DOHH2 (cell line): ENCODE measurements at regions not wholly inside any gene's neighbourhood (a gene's known extent, or its start where the extent isn't known, plus 50 kb on each side); places are given as distances from the start of the nearest gene placed in this dataset.

Source experiments
- H3F3A ChIP-seq: fragments of 200-600 bp; sonication (generic), shearing (Covaris generic); 2 replicates; pipeline ENCODE4 v1.6.0; 2016; ENCODE audit warnings: antibody characterized with exemption, mild to moderate bottlenecking; ENCODE audit not compliant: control insufficient read depth, insufficient read depth
- H3K27ac ChIP-seq: fragments of 200-600 bp; sonication (generic); 2 replicates; pipeline ENCODE4 v1.5.1; 2014; ENCODE audit warnings: low read depth, mild to moderate bottlenecking, low read length, moderate library complexity
- H3K27me3 ChIP-seq: fragments of 200-600 bp; sonication (generic); 2 replicates; pipeline ENCODE4 v1.6.1; 2014; ENCODE audit warnings: mild to moderate bottlenecking, low read length, mixed read lengths; ENCODE audit not compliant: control insufficient read depth
- H3K36me3 ChIP-seq: fragments of 200-600 bp; sonication (generic); 2 replicates; pipeline ENCODE4 v1.6.1; 2014; ENCODE audit warnings: mild to moderate bottlenecking, low read length, moderate library complexity, mixed read lengths; ENCODE audit not compliant: control insufficient read depth
- H3K4me1 ChIP-seq: fragments of 200-600 bp; sonication (generic); 2 replicates; pipeline ENCODE4 v1.6.1; 2014; ENCODE audit warnings: mild to moderate bottlenecking, low read length, mixed read lengths; ENCODE audit not compliant: control insufficient read depth
- H3K4me2 ChIP-seq: fragments of 200-600 bp; sonication (generic); 2 replicates; pipeline ENCODE4 v1.6.0; 2014; ENCODE audit warnings: mild to moderate bottlenecking, low read length, moderate library complexity
- H3K4me3 ChIP-seq: fragments of 200-600 bp; sonication (generic); 2 replicates; pipeline ENCODE4 v1.5.1; 2014; ENCODE audit warnings: mild to moderate bottlenecking, low read length, mixed read lengths
- H3K79me2 ChIP-seq: fragments of 200-600 bp; sonication (generic); 2 replicates; pipeline ENCODE4 v1.6.1; 2014; ENCODE audit warnings: mild to moderate bottlenecking, low read length, mixed read lengths; ENCODE audit not compliant: control insufficient read depth
- H3K9me2 ChIP-seq: fragments of 200-600 bp; sonication (generic); replicated peaks from 2 replicates; pipeline ENCODE4 v1.6.1; 2014; ENCODE audit warnings: mild to moderate bottlenecking, low read length, mixed read lengths; ENCODE audit not compliant: control insufficient read depth
- H3K9me3 ChIP-seq: fragments of 200-600 bp; sonication (generic); 2 replicates; pipeline ENCODE4 v1.6.1; 2014; ENCODE audit warnings: antibody characterized with exemption, low read length, mixed read lengths; ENCODE audit not compliant: control insufficient read depth, insufficient read depth
- H4K20me1 ChIP-seq: fragments of 200-600 bp; sonication (generic); 2 replicates; pipeline ENCODE4 v1.6.0; 2014; ENCODE audit warnings: low read depth, mild to moderate bottlenecking, antibody characterized with exemption, low read length, moderate library complexity; ENCODE audit not compliant: control insufficient read depth, insufficient read depth
- CTCF ChIP-seq: fragments of 200-600 bp; sonication (generic); IDR thresholded peaks from one replicate; pipeline ENCODE4 v1.5.1; 2014; ENCODE audit warnings: antibody characterized with exemption, mild to moderate bottlenecking, low read depth, low read length; ENCODE audit not compliant: poor library complexity, severe bottlenecking
- EZH2phosphoT487 ChIP-seq: fragments of 200-600 bp; sonication (generic); IDR thresholded peaks from 2 replicates; pipeline ENCODE4 v1.6.1; 2017; ENCODE audit warnings: borderline replicate concordance, mild to moderate bottlenecking, antibody characterized with exemption, low read length, moderate library complexity, mixed read lengths

- peaks cover 54% of the 10 kb centered on the region for H3K4me1 ChIP-seq
- 0 out of 2 replicates have a peak, but pooled peaks cover 3% of the 10 kb centered on the region for H3F3A ChIP-seq
- no peaks in the 10 kb centered on the region for H3K36me3 ChIP-seq
- no peaks in the 10 kb centered on the region for H3K79me2 ChIP-seq
- H3K4me2 ChIP-seq = no peak overlapping the region
- H4K20me1 ChIP-seq = no peaks in the 10 kb centered on the region
- TF ChIP-seq EZH2phosphoT487 = no peak
- TF ChIP-seq CTCF = no peak
- no peaks in the 10 kb centered on the region for H3K9me3 ChIP-seq
- H3K27me3 ChIP-seq = no peaks in the 10 kb centered on the region
- H3K4me3 ChIP-seq = no peak overlapping the region
- no peaks in the 10 kb centered on the region for H3K9me2 ChIP-seq
- H3K27ac ChIP-seq = no peak overlapping the region
Measured at GRCh38 chr14:65164825-65165135, 62.5 kb upstream of the MAX start.

GRCh38 chr14:65167072-65167645 is 64.8 kb upstream of the MAX start:
- TF ChIP-seq EZH2phosphoT487 = no peak
- no peak for TF ChIP-seq CTCF
- H3K79me2 ChIP-seq = no peaks in the 10 kb centered on the region
- no peaks in the 10 kb centered on the region for H3K27me3 ChIP-seq
- no peaks in the 10 kb centered on the region for H3K36me3 ChIP-seq
- H3K4me1 ChIP-seq = peaks cover 59% of the 10 kb centered on the region
- no peaks in the 10 kb centered on the region for H4K20me1 ChIP-seq
- 0 out of 2 replicates have a peak, but pooled peaks cover 3% of the 10 kb centered on the region for H3F3A ChIP-seq
- no peaks in the 10 kb centered on the region for H3K9me3 ChIP-seq
- H3K9me2 ChIP-seq = no peaks in the 10 kb centered on the region
- no peak overlapping the region for H3K4me3 ChIP-seq
- H3K4me2 ChIP-seq = peak overlapping the region; percentile 9; the same call in 1 of the 2 replicates
- H3K27ac ChIP-seq = no peak overlapping the region

GRCh38 chr14:65168840-65169239 is 66.5 kb upstream of the MAX start:
- Histone ChIP-seq H3K27me3 (no peaks in the 10 kb centered on the region), H3K27ac (no peak overlapping the region), H3K36me3 (no peaks in the 10 kb centered on the region), H3K9me2 (no peaks in the 10 kb centered on the region), H4K20me1 (no peaks in the 10 kb centered on the region), H3K4me3 (no peak overlapping the region), H3K79me2 (no peaks in the 10 kb centered on the region), H3K4me1 (peaks cover 59% of the 10 kb centered on the region), H3K9me3 (no peaks in the 10 kb centered on the region), H3K4me2 (no peak overlapping the region), H3F3A (peaks cover 8% of the 10 kb centered on the region; the same call in 1 of the 2 replicates)
- TF ChIP-seq CTCF (no peak), EZH2phosphoT487 (no peak)
